GM12878 (cell line): ENCODE measurements at regions not wholly inside any gene's neighbourhood (a gene's known extent, or its start where the extent isn't known, plus 50 kb on each side); places are given as distances from the start of the nearest gene placed in this dataset.

Source experiments
- ATAC-seq: fragments of 200-7000 bp; cut with Tn5 transposase; 3 replicates; pipeline ENCODE4 v1.9.1; 2020; ENCODE audit warnings: mild to moderate bottlenecking, moderate library complexity
- BruUV-seq: library from RNA; stranded (reverse); fragments of 400-500 nt; replicated peaks from 2 replicates; lab custom pipeline; 2021; lab: Mats Ljungman, UMichigan
- CTCF ChIA-PET: fragments of 300-600 bp; sonication (Branson Sonifier 250); formaldehyde crosslinking; extraction: SDS; loops from one replicate; lab custom pipeline; 2021; ENCODE audit warnings: inconsistent platforms; lab: Yijun Ruan, JAX
- POLR2A ChIA-PET: fragments of 350-600 bp; formaldehyde crosslinking; extraction: SDS; loops from one replicate; lab custom pipeline; 2021; ENCODE audit warnings: inconsistent platforms; lab: Charles Lee
- RAD21 ChIA-PET: fragments of 300-600 bp; sonication (Branson Sonifier 250); formaldehyde crosslinking; loops from one replicate; lab custom pipeline; 2023; ENCODE audit warnings: antibody characterized with exemption; ENCODE audit not compliant: unreplicated experiment; lab: Charles Lee
- SMC1A ChIA-PET: fragments of 300-600 bp; sonication (Branson Sonifier 250); formaldehyde crosslinking; loops from one replicate; lab custom pipeline; 2023; ENCODE audit not compliant: unreplicated experiment, uncharacterized antibody; lab: Charles Lee
- DNase-seq: peaks from one replicate; pipeline ENCODE4 v3.0.0-alpha.2; 2011; ENCODE audit warnings: low read depth, low spot score
- FAIRE-seq: peaks from 3 replicates; lab custom pipeline; 2011; peaks lifted over from hg19 to GRCh38; lab: Jason Lieb, UNC
- H2AFZ ChIP-seq: 2 replicates; pipeline ENCODE4 v1.6.0; 2011; ENCODE audit warnings: low read depth, low read length, control low read depth; ENCODE audit not compliant: control insufficient read depth
- H3K27ac ChIP-seq: 2 replicates; pipeline ENCODE4 v1.5.1; 2011; ENCODE audit warnings: control low read depth; ENCODE audit not compliant: control insufficient read depth, insufficient read depth
- H3K27me3 ChIP-seq, 2 experiments: replicated peaks in 1 of 2; 2 replicates each; pipeline versions ENCODE4 v1.6.0 to v1.6.1; 2011; ENCODE audit warnings: low read length in 1 of 2; ENCODE audit not compliant: control insufficient read depth in 2 of 2, insufficient read depth in 2 of 2
- H3K36me3 ChIP-seq, 2 experiments: 2 replicates each; pipeline ENCODE4 v1.5.1; 2011; ENCODE audit warnings: low read length in 1 of 2; ENCODE audit not compliant: control insufficient read depth in 2 of 2, insufficient read depth in 2 of 2
- H3K4me1 ChIP-seq: 2 replicates; pipeline ENCODE4 v1.6.1; 2011; ENCODE audit warnings: mild to moderate bottlenecking, low read length, moderate library complexity, mixed read lengths; ENCODE audit not compliant: control insufficient read depth, insufficient read depth
- H3K4me2 ChIP-seq: 2 replicates; pipeline ENCODE4 v1.6.0; 2011; ENCODE audit warnings: control low read depth; ENCODE audit not compliant: control insufficient read depth, insufficient read depth
- H3K4me3 ChIP-seq: fragments of 200-600 bp; sonication (generic); 2 replicates; pipeline ENCODE4 v1.5.1; 2016
- H3K79me2 ChIP-seq: 2 replicates; pipeline ENCODE4 v1.6.0; 2011; ENCODE audit warnings: low read length; ENCODE audit not compliant: control insufficient read depth, insufficient read depth
- H3K9ac ChIP-seq: 2 replicates; pipeline ENCODE4 v1.8.0; 2011; ENCODE audit warnings: low read length, control low read depth, mixed read lengths; ENCODE audit not compliant: control insufficient read depth, insufficient read depth
- H3K9me3 ChIP-seq: replicated peaks from 3 replicates; pipeline ENCODE4 v1.5.1; 2011; ENCODE audit warnings: mild to moderate bottlenecking, low read length; ENCODE audit not compliant: control insufficient read depth, insufficient read depth
- H4K20me1 ChIP-seq: 2 replicates; pipeline ENCODE4 v1.6.0; 2011; ENCODE audit not compliant: control insufficient read depth, insufficient read depth
- FOS ChIP-seq: IDR thresholded peaks from 3 replicates; pipeline ENCODE4 v1.6.1; 2011; ENCODE audit warnings: borderline replicate concordance; ENCODE audit not compliant: insufficient read length; ENCODE audit errors: extremely low read depth
- NR2C1 ChIP-seq: fragments of 450-650 bp; IDR thresholded peaks from 2 replicates; pipeline ENCODE4 v1.6.1; 2017; ENCODE audit warnings: antibody characterized with exemption, mild to moderate bottlenecking, moderate library complexity
- TCF12 ChIP-seq: IDR thresholded peaks from 2 replicates; pipeline ENCODE4 v1.6.1; 2011; ENCODE audit warnings: low read depth, mild to moderate bottlenecking, low read length
- WGBS: methylation state at CpG from one replicate; pipeline ENCODE4 v1.1.6; 2016; ENCODE audit warnings: low lambda C conversion rate; ENCODE audit not compliant: insufficient replicate concordance, insufficient coverage; ENCODE audit errors: missing lambda C conversion rate; 5-methylcytosine and 5-hydroxymethylcytosine counted together
- in situ Hi-C: fragments of 300-500 bp; cut with MboI; formaldehyde crosslinking; loops from 9 replicates; pipeline ENCODE4 v1.14.3; 2018; ENCODE audit warnings: mixed read lengths
- intact Hi-C: fragments of 100-400 bp; cut with micrococcal nuclease; formaldehyde crosslinking; loops from one replicate; pipeline ENCODE4 v1.14.2; 2022; ENCODE audit not compliant: unreplicated experiment
- TF ChIP-seq, protein P1 (sequence below): IDR thresholded peaks from 2 replicates; pipeline ENCODE4 v1.6.1; 2012; ENCODE audit warnings: improper control_type of control experiment, low read depth, low read length; ENCODE audit not compliant: insufficient replicate concordance

- no peaks in the 10 kb centered on the region for H3K36me3 ChIP-seq
- FAIRE-seq = no peak
These were observed 423.0 kb downstream of the BRD1 start for GRCh38 chr22:49404576-49405241.

More at GRCh38 chr22:49404576-49405241, 423.0 kb downstream of the BRD1 start:
- ChIA-PET POLR2A (no interaction called here), RAD21 (no interaction called here), CTCF (no interaction called here), SMC1A (no interaction called here)
- ATAC-seq (no peak), DNase-seq (no peak)
- no TSS peak for BruUV-seq
- TF ChIP-seq TCF12 (no peak), FOS (no peak), NR2C1 (no peak)
- TF ChIP-seq, protein P1, sequence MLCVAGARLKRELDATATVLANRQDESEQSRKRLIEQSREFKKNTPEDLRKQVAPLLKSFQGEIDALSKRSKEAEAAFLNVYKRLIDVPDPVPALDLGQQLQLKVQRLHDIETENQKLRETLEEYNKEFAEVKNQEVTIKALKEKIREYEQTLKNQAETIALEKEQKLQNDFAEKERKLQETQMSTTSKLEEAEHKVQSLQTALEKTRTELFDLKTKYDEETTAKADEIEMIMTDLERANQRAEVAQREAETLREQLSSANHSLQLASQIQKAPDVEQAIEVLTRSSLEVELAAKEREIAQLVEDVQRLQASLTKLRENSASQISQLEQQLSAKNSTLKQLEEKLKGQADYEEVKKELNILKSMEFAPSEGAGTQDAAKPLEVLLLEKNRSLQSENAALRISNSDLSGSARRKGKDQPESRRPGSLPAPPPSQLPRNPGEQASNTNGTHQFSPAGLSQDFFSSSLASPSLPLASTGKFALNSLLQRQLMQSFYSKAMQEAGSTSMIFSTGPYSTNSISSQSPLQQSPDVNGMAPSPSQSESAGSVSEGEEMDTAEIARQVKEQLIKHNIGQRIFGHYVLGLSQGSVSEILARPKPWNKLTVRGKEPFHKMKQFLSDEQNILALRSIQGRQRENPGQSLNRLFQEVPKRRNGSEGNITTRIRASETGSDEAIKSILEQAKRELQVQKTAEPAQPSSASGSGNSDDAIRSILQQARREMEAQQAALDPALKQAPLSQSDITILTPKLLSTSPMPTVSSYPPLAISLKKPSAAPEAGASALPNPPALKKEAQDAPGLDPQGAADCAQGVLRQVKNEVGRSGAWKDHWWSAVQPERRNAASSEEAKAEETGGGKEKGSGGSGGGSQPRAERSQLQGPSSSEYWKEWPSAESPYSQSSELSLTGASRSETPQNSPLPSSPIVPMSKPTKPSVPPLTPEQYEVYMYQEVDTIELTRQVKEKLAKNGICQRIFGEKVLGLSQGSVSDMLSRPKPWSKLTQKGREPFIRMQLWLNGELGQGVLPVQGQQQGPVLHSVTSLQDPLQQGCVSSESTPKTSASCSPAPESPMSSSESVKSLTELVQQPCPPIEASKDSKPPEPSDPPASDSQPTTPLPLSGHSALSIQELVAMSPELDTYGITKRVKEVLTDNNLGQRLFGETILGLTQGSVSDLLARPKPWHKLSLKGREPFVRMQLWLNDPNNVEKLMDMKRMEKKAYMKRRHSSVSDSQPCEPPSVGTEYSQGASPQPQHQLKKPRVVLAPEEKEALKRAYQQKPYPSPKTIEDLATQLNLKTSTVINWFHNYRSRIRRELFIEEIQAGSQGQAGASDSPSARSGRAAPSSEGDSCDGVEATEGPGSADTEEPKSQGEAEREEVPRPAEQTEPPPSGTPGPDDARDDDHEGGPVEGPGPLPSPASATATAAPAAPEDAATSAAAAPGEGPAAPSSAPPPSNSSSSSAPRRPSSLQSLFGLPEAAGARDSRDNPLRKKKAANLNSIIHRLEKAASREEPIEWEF = no peak
- H3K27me3 ChIP-seq = no peaks in the 10 kb centered on the region
- H3K4me2 ChIP-seq = no peak overlapping the region
- H3K27ac ChIP-seq = no peak overlapping the region
- 49% methylated on average over 25 of the region's 27 CpGs for WGBS
- no peak overlapping the region for H3K9ac ChIP-seq
- H4K20me1 ChIP-seq = no peaks in the 10 kb centered on the region
- H3K4me3 ChIP-seq = no peak overlapping the region
- H3K9me3 ChIP-seq = no peaks in the 10 kb centered on the region; the same call in 2 of the 3 replicates
- in situ Hi-C loops (no loop called here), intact Hi-C loops (no loop called here)
- no peak overlapping the region for H2AFZ ChIP-seq
- H3K4me1 ChIP-seq = no peaks in the 10 kb centered on the region
- no peaks in the 10 kb centered on the region for H3K79me2 ChIP-seq
